DND-41 (cell line): ENCODE measurements at regions not wholly inside any gene's neighbourhood (a gene's known extent, or its start where the extent isn't known, plus 50 kb on each side); places are given as distances from the start of the nearest gene placed in this dataset.

Experiments
- EZH2 ChIP-seq: IDR thresholded peaks from 3 replicates; pipeline ENCODE4 v1.6.1; 2012; ENCODE audit warnings: borderline replicate concordance, low read depth, mild to moderate bottlenecking, moderate library complexity, low read length, inconsistent platforms; ENCODE audit not compliant: severe bottlenecking
- TF ChIP-seq, protein P1 (sequence below): IDR thresholded peaks from 2 replicates; pipeline ENCODE4 v1.5.1; 2012; ENCODE audit warnings: borderline replicate concordance, low read length, moderate library complexity, mild to moderate bottlenecking; ENCODE audit not compliant: poor library complexity, severe bottlenecking; ENCODE audit errors: extremely low read depth

DNA sequence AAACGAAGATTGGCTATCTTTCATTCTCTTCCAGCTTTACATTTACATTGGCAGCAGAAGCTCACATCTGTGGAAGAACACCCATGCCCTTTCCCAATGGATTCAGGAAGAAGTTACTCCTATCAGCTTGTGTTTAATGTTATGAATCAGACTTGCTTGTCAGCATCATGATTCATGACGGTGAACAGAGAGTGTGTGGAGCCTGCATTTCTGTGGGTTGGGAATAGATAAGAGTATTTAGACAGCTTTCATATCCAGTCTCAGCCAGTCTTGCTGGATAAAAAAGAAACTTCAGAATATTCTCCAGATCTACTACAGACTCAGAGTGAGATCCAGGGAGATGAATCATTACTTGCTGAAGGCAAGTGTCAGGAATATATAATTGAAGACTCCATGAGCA, 812.9 kb upstream of the ZNF608 start:
- TF ChIP-seq, protein P1, sequence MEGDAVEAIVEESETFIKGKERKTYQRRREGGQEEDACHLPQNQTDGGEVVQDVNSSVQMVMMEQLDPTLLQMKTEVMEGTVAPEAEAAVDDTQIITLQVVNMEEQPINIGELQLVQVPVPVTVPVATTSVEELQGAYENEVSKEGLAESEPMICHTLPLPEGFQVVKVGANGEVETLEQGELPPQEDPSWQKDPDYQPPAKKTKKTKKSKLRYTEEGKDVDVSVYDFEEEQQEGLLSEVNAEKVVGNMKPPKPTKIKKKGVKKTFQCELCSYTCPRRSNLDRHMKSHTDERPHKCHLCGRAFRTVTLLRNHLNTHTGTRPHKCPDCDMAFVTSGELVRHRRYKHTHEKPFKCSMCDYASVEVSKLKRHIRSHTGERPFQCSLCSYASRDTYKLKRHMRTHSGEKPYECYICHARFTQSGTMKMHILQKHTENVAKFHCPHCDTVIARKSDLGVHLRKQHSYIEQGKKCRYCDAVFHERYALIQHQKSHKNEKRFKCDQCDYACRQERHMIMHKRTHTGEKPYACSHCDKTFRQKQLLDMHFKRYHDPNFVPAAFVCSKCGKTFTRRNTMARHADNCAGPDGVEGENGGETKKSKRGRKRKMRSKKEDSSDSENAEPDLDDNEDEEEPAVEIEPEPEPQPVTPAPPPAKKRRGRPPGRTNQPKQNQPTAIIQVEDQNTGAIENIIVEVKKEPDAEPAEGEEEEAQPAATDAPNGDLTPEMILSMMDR, result no peak
- TF ChIP-seq EZH2, result no peak
